NOMO-1 treated with DMSO at 0.1 percent for 48 hours (cell line): ENCODE measurements at regions not wholly inside any gene's neighbourhood (a gene's known extent, or its start where the extent isn't known, plus 50 kb on each side); places are given as distances from the start of the nearest gene placed in this dataset.
A peak's percentile ranks its signal among the peaks of the same experiment; 100 is the strongest.
"Not testable (repeated sequence)": the region's sequence is repeated elsewhere in the genome, so short reads cannot be mapped to it uniquely, and the experiment has no call there.

ENCODE experiments used
- DNase-seq: peaks from one replicate; lab custom pipeline; 2025; ENCODE audit not compliant: unreplicated experiment; lab: John Stamatoyannopoulos, UW

GRCh38 chr12:125304029-125304428, 238.8 kb downstream of the AACS start:
- DNase-seq = no peak

DNA sequence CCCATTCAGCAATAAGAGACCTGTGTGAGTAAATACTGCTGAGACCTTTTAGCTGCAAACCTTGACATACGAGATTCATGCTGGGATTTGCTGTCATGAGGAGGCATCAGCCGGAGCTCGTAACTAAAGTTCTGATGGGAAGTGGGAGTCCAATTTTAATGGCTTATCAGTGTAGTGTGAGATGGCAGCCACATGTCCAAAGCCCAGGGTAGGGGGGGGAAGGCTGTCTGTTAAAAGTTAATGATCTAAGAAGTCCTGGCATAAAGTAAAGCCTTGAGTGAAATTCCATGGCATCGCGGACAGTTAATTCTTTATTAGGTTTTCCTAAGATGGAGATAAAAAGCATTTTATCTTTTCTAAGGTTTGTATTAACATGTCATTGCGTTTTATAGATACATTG, 240.0 kb downstream of the AACS start:
- DNase-seq = no peak

GRCh38 chr12:125310461-125310860, 245.2 kb downstream of the AACS start:
- no peak for DNase-seq

DNA sequence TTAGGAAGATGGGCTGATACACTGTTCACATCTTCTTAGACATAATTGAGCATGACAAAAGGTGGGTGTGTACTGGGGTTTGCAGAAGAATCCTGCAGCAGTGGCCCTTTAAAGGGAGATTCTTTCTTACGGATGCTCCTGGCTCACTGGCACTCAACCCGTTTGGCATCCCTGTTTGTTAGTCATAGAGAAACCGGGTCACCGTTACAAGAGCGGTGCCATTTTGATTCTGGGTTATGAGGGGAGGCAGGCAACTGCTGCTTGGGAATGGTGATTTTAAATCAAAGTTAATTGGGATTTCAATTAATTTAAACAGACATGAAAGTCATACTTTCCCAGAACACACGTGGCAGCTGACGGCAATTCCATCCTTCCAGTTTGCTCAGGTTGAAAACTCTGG, 245.8 kb downstream of the AACS start:
- no peak for DNase-seq

DNA sequence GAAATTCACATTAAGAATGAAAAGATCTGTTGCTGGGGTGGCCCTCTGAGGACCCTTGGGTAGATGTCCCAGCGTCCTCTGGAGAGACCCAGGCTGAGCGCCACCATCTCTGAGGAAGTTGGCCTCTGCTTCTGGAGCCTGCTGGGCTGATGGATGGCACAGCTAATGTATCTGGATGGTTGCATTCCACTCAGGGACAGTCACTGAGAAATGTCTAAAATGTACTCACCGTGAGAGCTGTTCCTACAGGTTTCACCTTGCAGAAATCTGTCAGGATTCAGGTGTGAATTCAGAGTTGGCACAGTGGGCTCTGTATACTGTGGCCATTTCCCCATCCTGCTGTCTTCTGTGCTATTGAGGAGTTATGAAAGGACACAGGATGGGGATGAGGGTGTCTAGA, 247.2 kb downstream of the AACS start:
- DNase-seq = no peak

DNA sequence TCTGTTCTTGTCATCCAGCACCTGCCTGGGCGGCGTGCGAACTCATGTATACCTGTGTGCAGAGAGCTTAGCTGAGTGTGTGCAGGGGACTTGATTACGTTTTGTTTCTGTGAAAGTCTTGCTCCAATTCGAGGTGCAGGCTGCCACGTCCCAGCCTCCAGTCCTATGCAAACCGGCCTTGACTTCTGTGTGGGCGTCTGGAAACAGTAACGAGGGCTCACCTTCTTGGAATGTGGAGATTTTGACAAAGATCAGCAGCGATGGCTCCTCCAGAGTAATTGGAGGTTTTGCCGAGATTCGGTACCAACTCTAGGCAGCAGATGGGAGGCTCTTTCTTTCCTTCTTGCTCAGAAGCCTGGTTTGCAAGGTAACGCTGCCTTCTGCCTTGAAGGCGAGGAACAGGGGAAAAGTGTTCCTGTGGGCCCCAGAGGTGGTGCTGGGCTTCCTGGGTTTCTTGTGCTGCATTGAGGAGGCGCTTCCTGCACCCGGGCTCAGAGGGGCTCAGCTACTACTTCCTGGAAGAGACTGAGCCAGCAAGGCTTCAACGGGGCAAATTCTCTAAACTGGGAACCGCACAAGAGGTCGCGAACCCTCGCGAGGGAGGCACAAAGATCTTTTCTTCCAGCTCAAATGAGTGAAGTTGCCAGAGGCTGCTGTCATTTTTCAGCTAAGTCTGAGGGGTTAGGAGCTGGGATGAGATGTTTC, 249.0 kb downstream of the AACS start:
- no peak for DNase-seq

- no peak for DNase-seq
Measured at GRCh38 chr12:125315771-125316170, 250.5 kb downstream of the AACS start.

DNA sequence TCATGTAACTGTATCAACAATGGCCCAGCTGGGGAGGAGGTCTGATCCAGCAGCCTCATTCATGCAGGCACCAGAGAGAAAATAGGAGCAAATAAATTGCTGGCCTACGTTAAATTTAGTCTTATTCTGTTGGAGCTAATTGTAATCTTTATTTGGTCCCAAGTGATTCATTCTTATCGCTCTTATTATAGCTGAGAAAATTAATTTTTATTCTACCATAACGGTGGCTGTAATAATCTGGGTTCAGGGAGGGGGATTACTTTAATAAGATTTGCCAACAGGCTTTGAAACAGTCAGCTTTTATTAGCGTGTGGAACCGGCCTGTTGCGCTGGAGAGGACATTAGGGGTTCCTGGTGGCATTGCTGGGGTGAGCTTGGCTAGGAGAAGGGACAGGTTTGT, 254.9 kb downstream of the AACS start:
- no peak for DNase-seq

DNA sequence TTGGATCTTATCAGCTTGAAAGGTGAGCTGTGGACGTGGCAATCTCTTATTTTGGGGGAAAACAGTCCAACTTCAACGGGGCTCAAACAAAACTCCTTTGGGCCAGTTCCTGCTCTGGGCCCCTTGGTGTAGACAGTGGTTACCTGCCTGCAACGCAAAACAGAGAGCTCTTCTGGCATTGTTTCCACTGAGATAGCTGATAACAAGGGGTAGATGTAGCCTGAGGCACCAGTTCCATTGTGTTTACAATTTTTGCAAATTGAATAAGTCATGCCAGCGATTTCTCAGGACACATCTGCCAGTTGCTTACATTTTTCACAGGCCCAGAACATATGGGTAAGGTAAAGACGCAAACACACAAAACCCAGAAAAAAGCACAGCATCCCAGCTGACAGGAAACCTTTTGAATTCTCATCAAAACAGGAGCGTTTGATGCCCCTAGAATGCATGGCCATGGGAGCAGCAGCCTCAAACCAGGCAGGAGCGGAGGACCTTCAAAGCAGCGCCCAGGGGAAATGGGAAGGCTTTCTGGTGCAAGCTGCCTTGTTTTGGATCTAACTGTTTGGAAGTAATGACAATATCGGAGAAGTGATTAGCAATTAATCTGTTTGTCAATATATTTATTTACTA, 259.7 kb downstream of the AACS start:
- DNase-seq = no peak

GRCh38 chr12:125329239-125330102, 264.2 kb downstream of the AACS start:
- no peak for DNase-seq

GRCh38 chr12:125330645-125331341, 265.6 kb downstream of the AACS start:
- DNase-seq = no peak

DNA sequence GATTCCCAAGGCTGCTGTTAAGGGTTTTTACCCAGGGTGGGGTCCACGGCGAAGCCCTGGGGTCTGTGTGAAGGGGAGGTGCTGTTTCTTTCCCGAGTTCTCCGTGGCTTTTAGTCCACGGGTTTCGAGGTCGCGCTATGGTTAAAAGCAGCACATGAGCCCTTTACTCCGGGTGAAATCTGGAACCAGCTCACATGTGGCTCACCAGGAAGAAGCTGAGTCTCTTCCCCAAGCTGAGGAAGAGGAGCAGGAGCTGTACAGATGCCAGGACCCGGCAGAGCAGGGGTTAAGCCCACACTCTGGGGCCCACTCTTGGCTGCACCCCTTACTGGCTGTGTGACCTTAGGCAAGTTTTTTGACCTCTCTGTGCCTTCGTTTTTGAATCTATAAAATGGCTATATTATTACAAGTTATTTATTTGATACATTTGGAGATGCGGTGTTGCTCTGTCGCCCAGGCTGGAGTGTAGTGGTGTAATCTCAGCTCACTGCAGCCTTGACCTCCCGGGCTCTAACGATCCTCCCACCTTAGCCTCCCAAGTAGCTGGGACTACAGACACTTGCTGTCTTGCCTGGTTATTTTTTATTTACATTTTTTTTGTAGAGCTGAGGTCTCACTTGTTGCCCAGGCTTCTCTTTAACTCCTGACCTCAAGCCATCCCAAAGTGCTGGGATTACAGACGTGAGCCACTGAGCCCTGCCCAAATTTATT, 266.3 kb downstream of the AACS start:
- DNase-seq = no peak

- no peak for DNase-seq
Measured at GRCh38 chr12:125332900-125333299, 267.7 kb downstream of the AACS start.

DNA sequence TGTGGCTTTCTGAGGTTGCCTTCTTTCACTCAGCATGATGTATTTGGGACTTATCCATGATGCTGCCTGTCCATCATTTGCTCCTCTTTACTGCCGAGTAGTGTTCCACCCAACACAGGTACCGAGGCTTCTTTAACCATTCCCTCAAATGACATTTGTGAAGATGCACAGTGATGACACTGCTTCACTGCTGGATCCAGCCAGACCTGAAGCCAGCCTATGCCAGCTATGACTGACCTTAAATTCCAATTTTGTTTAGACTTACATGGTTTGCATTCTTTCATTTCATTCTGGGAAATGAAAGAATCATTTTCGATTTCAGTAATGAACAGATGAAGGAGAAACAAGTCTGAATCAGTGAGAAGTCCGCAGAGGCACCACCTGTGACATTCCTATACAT, 271.0 kb downstream of the AACS start:
- DNase-seq = no peak

- no peak for DNase-seq
Measured at GRCh38 chr12:125340791-125341190, 275.6 kb downstream of the AACS start.

- no peak for DNase-seq
Measured at GRCh38 chr12:125341422-125341821, 276.2 kb downstream of the AACS start.

DNA sequence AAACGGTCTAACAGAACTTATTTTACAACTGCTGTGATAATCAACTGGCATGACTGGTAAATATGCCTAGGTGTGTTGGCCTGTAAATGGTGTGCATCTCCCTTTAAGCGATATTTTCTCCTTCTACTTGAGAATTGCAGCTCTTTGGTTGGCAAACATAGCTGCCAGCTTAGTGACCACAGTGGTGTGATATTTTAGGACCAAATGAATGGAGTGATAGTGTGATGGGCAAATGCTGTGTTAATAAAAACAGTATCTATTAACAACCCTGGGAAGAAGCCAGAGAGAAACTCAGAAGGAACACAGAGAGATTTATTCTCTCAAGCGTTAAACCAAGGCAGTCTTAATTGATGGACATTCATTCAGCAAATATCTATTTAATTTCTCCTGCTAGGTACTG, 278.4 kb downstream of the AACS start:
- DNase-seq = no peak

DNA sequence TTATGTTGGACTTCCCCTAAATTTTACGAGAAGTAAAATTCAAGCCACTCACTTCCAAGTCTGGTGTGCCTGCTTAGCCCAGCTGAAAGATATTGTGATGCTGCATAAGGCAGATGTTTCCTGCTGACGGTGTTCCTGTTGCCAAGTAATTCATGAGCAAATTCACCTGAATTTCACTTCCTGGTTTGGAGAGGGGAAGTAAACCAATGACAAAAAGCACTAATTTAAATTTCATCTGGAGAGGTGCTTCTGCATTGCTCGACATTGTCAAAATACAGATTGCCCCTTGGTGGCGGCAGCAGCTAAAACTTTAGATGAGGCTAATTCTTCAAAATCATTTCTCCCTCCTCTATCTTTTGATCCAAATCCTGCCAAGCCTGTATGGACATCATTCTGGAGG, 281.1 kb downstream of the AACS start:
- DNase-seq = peak; percentile 30

- DNase-seq = no peak
Measured at GRCh38 chr12:125351788-125352187, 286.6 kb downstream of the AACS start.

DNA sequence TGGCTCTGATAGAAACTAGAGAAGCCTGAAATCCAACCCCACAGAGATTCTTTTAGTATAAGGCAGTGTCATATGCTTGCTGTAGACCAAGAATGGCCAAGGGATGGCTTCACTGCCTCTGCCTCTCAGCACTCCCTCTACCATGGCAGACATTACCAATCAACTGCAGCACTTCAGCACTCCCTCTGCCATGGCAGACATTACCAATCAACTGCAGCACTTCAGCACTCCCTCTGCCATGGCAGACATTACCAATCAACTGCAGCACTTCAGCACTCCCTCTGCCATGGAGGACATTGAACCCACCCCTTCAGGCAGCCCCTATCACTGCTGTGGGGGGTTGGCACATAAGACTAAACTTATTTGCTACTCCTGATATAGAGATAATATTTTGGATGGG, 287.8 kb downstream of the AACS start:
- not testable (repeated sequence) for DNase-seq

DNA sequence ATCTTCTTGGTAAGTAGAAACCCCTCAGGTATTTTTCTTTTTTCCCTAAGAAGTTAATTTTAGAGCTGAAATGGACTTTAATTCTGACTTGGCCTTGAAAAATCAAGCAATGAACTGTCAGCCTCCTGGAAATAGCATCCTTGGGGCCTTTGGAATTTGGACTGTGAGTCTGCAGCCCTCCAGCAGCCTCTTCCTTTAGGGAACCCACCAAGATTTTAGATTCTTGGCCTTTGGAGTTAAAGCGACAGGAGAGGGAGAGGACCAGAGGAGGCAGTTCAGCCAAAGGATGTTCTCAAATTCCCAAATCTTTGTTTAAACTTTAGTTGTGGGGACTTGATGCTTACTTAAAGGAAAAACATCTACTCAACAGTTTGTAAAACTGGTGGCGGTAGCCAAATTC, 288.6 kb downstream of the AACS start:
- no peak for DNase-seq
